GM12878 (cell line): ENCODE measurements at regions not wholly inside any gene's neighbourhood (a gene's known extent, or its start where the extent isn't known, plus 50 kb on each side); places are given as distances from the start of the nearest gene placed in this dataset.

Source experiments
- ATAC-seq: fragments of 200-7000 bp; cut with Tn5 transposase; 3 replicates; pipeline ENCODE4 v1.9.1; 2020; ENCODE audit warnings: mild to moderate bottlenecking, moderate library complexity
- BruUV-seq: library from RNA; stranded (reverse); fragments of 400-500 nt; replicated peaks from 2 replicates; lab custom pipeline; 2021; lab: Mats Ljungman, UMichigan
- CTCF ChIA-PET: fragments of 300-600 bp; sonication (Branson Sonifier 250); formaldehyde crosslinking; extraction: SDS; loops from one replicate; lab custom pipeline; 2021; ENCODE audit warnings: inconsistent platforms; lab: Yijun Ruan, JAX
- POLR2A ChIA-PET: fragments of 350-600 bp; formaldehyde crosslinking; extraction: SDS; loops from one replicate; lab custom pipeline; 2021; ENCODE audit warnings: inconsistent platforms; lab: Charles Lee
- RAD21 ChIA-PET: fragments of 300-600 bp; sonication (Branson Sonifier 250); formaldehyde crosslinking; loops from one replicate; lab custom pipeline; 2023; ENCODE audit warnings: antibody characterized with exemption; ENCODE audit not compliant: unreplicated experiment; lab: Charles Lee
- SMC1A ChIA-PET: fragments of 300-600 bp; sonication (Branson Sonifier 250); formaldehyde crosslinking; loops from one replicate; lab custom pipeline; 2023; ENCODE audit not compliant: unreplicated experiment, uncharacterized antibody; lab: Charles Lee
- DNase-seq: peaks from one replicate; pipeline ENCODE4 v3.0.0-alpha.2; 2011; ENCODE audit warnings: low read depth, low spot score
- FAIRE-seq: peaks from 3 replicates; lab custom pipeline; 2011; peaks lifted over from hg19 to GRCh38; lab: Jason Lieb, UNC
- H2AFZ ChIP-seq: 2 replicates; pipeline ENCODE4 v1.6.0; 2011; ENCODE audit warnings: low read depth, low read length, control low read depth; ENCODE audit not compliant: control insufficient read depth
- H3K27ac ChIP-seq: 2 replicates; pipeline ENCODE4 v1.5.1; 2011; ENCODE audit warnings: control low read depth; ENCODE audit not compliant: control insufficient read depth, insufficient read depth
- H3K27me3 ChIP-seq, 2 experiments: replicated peaks in 1 of 2; 2 replicates each; pipeline versions ENCODE4 v1.6.0 to v1.6.1; 2011; ENCODE audit warnings: low read length in 1 of 2; ENCODE audit not compliant: control insufficient read depth in 2 of 2, insufficient read depth in 2 of 2
- H3K36me3 ChIP-seq, 2 experiments: 2 replicates each; pipeline ENCODE4 v1.5.1; 2011; ENCODE audit warnings: low read length in 1 of 2; ENCODE audit not compliant: control insufficient read depth in 2 of 2, insufficient read depth in 2 of 2
- H3K4me1 ChIP-seq: 2 replicates; pipeline ENCODE4 v1.6.1; 2011; ENCODE audit warnings: mild to moderate bottlenecking, low read length, moderate library complexity, mixed read lengths; ENCODE audit not compliant: control insufficient read depth, insufficient read depth
- H3K4me2 ChIP-seq: 2 replicates; pipeline ENCODE4 v1.6.0; 2011; ENCODE audit warnings: control low read depth; ENCODE audit not compliant: control insufficient read depth, insufficient read depth
- H3K4me3 ChIP-seq: fragments of 200-600 bp; sonication (generic); 2 replicates; pipeline ENCODE4 v1.5.1; 2016
- H3K79me2 ChIP-seq: 2 replicates; pipeline ENCODE4 v1.6.0; 2011; ENCODE audit warnings: low read length; ENCODE audit not compliant: control insufficient read depth, insufficient read depth
- H3K9ac ChIP-seq: 2 replicates; pipeline ENCODE4 v1.8.0; 2011; ENCODE audit warnings: low read length, control low read depth, mixed read lengths; ENCODE audit not compliant: control insufficient read depth, insufficient read depth
- H3K9me3 ChIP-seq: replicated peaks from 3 replicates; pipeline ENCODE4 v1.5.1; 2011; ENCODE audit warnings: mild to moderate bottlenecking, low read length; ENCODE audit not compliant: control insufficient read depth, insufficient read depth
- H4K20me1 ChIP-seq: 2 replicates; pipeline ENCODE4 v1.6.0; 2011; ENCODE audit not compliant: control insufficient read depth, insufficient read depth
- HDGF ChIP-seq: fragments of 450-650 bp; IDR thresholded peaks from 2 replicates; pipeline ENCODE4 v1.6.1; 2016; ENCODE audit warnings: antibody characterized with exemption
- POLR2A ChIP-seq: IDR thresholded peaks from 2 replicates; pipeline ENCODE4 v1.6.1; 2011; ENCODE audit warnings: low read depth, mild to moderate bottlenecking, low read length
- POU2F2 ChIP-seq: IDR thresholded peaks from 3 replicates; pipeline ENCODE4 v1.6.1; 2011; ENCODE audit warnings: low read depth, mild to moderate bottlenecking, low read length, borderline replicate concordance
- WGBS: methylation state at CpG from one replicate; pipeline ENCODE4 v1.1.6; 2016; ENCODE audit warnings: low lambda C conversion rate; ENCODE audit not compliant: insufficient replicate concordance, insufficient coverage; ENCODE audit errors: missing lambda C conversion rate; 5-methylcytosine and 5-hydroxymethylcytosine counted together
- in situ Hi-C: fragments of 300-500 bp; cut with MboI; formaldehyde crosslinking; loops from 9 replicates; pipeline ENCODE4 v1.14.3; 2018; ENCODE audit warnings: mixed read lengths
- intact Hi-C: fragments of 100-400 bp; cut with micrococcal nuclease; formaldehyde crosslinking; loops from one replicate; pipeline ENCODE4 v1.14.2; 2022; ENCODE audit not compliant: unreplicated experiment
- TF ChIP-seq, protein P1 (sequence below), 3 experiments: IDR thresholded peaks in 2 of 3; conservative IDR thresholded peaks in 1 of 3; 2 replicates each; pipeline ENCODE4 v1.5.1; 2011; ENCODE audit warnings: low read depth in 3 of 3, low read length in 3 of 3, mild to moderate bottlenecking in 3 of 3, control low read depth in 2 of 3, moderate library complexity in 2 of 3, inconsistent platforms in 1 of 3, mixed read lengths in 1 of 3; ENCODE audit not compliant: control insufficient read depth in 2 of 3, insufficient read depth in 1 of 3; ENCODE audit errors: extremely low read depth in 1 of 3
- TF ChIP-seq, protein P2 (sequence below): fragments of 450-650 bp; formaldehyde crosslinking; IDR thresholded peaks from 2 replicates; pipeline ENCODE4 v1.4.0; 2020; ENCODE audit warnings: mild to moderate bottlenecking, moderate library complexity
- TF ChIP-seq, protein P3 (sequence below): IDR thresholded peaks from 2 replicates; pipeline ENCODE4 v1.6.1; 2012; ENCODE audit warnings: low read depth, low read length, improper control_type of control experiment
- TF ChIP-seq, protein P4 (sequence below): fragments of 450-650 bp; IDR thresholded peaks from 2 replicates; pipeline ENCODE4 v1.6.1; 2017; ENCODE audit warnings: mild to moderate bottlenecking, moderate library complexity
- TF ChIP-seq, protein P5 (sequence below): IDR thresholded peaks from 2 replicates; pipeline ENCODE4 v1.6.1; 2012; ENCODE audit warnings: mild to moderate bottlenecking, low read depth, low read length

DNA sequence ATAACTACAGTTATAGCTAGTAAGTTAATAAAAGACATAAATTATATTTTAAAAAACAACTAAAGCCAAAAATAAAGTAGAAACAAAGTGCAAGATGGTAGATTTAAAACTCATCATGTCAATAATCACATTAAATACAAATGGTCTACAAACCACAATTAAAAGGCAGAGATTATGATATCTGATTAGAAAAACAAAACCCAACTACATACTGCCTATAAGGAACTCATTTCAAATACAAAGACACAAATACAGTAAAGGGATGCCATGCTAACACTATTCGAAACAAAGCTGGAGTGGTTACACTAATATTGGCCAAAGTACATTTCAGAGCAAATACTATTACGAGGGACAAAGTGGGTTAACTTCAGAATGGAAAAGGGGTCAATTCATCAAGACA is 426.5 kb downstream of the SHQ1 start:
- Histone ChIP-seq H4K20me1 (no peaks in the 10 kb centered on the region; the same call in 1 of the 2 replicates), H3K27ac (no peak overlapping the region), H3K4me3 (no peak overlapping the region), H2AFZ (no peak overlapping the region), H3K9ac (no peak overlapping the region), H3K9me3 (peaks cover 3% of the 10 kb centered on the region; the same call in 2 of the 3 replicates), H3K4me1 (peaks cover 12% of the 10 kb centered on the region; the same call in 1 of the 2 replicates), H3K4me2 (no peak overlapping the region), H3K36me3 (no peaks in the 10 kb centered on the region), H3K79me2 (peaks cover 46% of the 10 kb centered on the region), H3K27me3 (no peaks in the 10 kb centered on the region)
- in situ Hi-C loops = no loop called here
- intact Hi-C loops = no loop called here
- POLR2A ChIA-PET = no interaction called here
- CTCF ChIA-PET = interaction anchor here (1.4 kb wide), 1 partner anchor 400 kb away, joined by 3 read pairs; no protein-coding TSS in a partner anchor
- no peak for FAIRE-seq
- 98% methylated on average over 2 of the region's 2 CpGs for WGBS
- SMC1A ChIA-PET = interaction anchor here (1.3 to 1.6 kb wide), 4 partner anchors 10 to 20 kb away, joined by 3 to 6 read pairs (median 4); no protein-coding TSS in a partner anchor
- BruUV-seq = no TSS peak
- no peak for DNase-seq
- no peak for ATAC-seq
- RAD21 ChIA-PET = interaction anchor here (0.8 kb wide), 1 partner anchor 20 kb away, joined by 3 read pairs; no protein-coding TSS in a partner anchor
- TF ChIP-seq HDGF (no peak), POLR2A (no peak), POU2F2 (no peak)
- TF ChIP-seq, protein P1, sequence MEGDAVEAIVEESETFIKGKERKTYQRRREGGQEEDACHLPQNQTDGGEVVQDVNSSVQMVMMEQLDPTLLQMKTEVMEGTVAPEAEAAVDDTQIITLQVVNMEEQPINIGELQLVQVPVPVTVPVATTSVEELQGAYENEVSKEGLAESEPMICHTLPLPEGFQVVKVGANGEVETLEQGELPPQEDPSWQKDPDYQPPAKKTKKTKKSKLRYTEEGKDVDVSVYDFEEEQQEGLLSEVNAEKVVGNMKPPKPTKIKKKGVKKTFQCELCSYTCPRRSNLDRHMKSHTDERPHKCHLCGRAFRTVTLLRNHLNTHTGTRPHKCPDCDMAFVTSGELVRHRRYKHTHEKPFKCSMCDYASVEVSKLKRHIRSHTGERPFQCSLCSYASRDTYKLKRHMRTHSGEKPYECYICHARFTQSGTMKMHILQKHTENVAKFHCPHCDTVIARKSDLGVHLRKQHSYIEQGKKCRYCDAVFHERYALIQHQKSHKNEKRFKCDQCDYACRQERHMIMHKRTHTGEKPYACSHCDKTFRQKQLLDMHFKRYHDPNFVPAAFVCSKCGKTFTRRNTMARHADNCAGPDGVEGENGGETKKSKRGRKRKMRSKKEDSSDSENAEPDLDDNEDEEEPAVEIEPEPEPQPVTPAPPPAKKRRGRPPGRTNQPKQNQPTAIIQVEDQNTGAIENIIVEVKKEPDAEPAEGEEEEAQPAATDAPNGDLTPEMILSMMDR (IDR thresholded peaks at IDR 0.05 in 2 of 3, conservative IDR thresholded peaks at IDR 0.05 in 1 of 3; ENCODE audit: control insufficient read depth in 2 of 3, extremely low read depth in 1 of 3, insufficient read depth in 1 of 3, low read depth in 3 of 3, low read length in 3 of 3) = no peak
- TF ChIP-seq, protein P2, sequence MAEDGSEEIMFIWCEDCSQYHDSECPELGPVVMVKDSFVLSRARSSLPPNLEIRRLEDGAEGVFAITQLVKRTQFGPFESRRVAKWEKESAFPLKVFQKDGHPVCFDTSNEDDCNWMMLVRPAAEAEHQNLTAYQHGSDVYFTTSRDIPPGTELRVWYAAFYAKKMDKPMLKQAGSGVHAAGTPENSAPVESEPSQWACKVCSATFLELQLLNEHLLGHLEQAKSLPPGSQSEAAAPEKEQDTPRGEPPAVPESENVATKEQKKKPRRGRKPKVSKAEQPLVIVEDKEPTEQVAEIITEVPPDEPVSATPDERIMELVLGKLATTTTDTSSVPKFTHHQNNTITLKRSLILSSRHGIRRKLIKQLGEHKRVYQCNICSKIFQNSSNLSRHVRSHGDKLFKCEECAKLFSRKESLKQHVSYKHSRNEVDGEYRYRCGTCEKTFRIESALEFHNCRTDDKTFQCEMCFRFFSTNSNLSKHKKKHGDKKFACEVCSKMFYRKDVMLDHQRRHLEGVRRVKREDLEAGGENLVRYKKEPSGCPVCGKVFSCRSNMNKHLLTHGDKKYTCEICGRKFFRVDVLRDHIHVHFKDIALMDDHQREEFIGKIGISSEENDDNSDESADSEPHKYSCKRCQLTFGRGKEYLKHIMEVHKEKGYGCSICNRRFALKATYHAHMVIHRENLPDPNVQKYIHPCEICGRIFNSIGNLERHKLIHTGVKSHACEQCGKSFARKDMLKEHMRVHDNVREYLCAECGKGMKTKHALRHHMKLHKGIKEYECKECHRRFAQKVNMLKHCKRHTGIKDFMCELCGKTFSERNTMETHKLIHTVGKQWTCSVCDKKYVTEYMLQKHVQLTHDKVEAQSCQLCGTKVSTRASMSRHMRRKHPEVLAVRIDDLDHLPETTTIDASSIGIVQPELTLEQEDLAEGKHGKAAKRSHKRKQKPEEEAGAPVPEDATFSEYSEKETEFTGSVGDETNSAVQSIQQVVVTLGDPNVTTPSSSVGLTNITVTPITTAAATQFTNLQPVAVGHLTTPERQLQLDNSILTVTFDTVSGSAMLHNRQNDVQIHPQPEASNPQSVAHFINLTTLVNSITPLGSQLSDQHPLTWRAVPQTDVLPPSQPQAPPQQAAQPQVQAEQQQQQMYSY = no peak
- TF ChIP-seq, protein P3, sequence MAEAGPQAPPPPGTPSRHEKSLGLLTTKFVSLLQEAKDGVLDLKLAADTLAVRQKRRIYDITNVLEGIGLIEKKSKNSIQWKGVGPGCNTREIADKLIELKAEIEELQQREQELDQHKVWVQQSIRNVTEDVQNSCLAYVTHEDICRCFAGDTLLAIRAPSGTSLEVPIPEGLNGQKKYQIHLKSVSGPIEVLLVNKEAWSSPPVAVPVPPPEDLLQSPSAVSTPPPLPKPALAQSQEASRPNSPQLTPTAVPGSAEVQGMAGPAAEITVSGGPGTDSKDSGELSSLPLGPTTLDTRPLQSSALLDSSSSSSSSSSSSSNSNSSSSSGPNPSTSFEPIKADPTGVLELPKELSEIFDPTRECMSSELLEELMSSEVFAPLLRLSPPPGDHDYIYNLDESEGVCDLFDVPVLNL = no peak
- TF ChIP-seq, protein P4, sequence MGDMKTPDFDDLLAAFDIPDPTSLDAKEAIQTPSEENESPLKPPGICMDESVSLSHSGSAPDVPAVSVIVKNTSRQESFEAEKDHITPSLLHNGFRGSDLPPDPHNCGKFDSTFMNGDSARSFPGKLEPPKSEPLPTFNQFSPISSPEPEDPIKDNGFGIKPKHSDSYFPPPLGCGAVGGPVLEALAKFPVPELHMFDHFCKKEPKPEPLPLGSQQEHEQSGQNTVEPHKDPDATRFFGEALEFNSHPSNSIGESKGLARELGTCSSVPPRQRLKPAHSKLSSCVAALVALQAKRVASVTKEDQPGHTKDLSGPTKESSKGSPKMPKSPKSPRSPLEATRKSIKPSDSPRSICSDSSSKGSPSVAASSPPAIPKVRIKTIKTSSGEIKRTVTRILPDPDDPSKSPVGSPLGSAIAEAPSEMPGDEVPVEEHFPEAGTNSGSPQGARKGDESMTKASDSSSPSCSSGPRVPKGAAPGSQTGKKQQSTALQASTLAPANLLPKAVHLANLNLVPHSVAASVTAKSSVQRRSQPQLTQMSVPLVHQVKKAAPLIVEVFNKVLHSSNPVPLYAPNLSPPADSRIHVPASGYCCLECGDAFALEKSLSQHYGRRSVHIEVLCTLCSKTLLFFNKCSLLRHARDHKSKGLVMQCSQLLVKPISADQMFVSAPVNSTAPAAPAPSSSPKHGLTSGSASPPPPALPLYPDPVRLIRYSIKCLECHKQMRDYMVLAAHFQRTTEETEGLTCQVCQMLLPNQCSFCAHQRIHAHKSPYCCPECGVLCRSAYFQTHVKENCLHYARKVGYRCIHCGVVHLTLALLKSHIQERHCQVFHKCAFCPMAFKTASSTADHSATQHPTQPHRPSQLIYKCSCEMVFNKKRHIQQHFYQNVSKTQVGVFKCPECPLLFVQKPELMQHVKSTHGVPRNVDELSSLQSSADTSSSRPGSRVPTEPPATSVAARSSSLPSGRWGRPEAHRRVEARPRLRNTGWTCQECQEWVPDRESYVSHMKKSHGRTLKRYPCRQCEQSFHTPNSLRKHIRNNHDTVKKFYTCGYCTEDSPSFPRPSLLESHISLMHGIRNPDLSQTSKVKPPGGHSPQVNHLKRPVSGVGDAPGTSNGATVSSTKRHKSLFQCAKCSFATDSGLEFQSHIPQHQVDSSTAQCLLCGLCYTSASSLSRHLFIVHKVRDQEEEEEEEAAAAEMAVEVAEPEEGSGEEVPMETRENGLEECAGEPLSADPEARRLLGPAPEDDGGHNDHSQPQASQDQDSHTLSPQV = no peak
- TF ChIP-seq, protein P5, sequence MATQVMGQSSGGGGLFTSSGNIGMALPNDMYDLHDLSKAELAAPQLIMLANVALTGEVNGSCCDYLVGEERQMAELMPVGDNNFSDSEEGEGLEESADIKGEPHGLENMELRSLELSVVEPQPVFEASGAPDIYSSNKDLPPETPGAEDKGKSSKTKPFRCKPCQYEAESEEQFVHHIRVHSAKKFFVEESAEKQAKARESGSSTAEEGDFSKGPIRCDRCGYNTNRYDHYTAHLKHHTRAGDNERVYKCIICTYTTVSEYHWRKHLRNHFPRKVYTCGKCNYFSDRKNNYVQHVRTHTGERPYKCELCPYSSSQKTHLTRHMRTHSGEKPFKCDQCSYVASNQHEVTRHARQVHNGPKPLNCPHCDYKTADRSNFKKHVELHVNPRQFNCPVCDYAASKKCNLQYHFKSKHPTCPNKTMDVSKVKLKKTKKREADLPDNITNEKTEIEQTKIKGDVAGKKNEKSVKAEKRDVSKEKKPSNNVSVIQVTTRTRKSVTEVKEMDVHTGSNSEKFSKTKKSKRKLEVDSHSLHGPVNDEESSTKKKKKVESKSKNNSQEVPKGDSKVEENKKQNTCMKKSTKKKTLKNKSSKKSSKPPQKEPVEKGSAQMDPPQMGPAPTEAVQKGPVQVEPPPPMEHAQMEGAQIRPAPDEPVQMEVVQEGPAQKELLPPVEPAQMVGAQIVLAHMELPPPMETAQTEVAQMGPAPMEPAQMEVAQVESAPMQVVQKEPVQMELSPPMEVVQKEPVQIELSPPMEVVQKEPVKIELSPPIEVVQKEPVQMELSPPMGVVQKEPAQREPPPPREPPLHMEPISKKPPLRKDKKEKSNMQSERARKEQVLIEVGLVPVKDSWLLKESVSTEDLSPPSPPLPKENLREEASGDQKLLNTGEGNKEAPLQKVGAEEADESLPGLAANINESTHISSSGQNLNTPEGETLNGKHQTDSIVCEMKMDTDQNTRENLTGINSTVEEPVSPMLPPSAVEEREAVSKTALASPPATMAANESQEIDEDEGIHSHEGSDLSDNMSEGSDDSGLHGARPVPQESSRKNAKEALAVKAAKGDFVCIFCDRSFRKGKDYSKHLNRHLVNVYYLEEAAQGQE = no peak
